GM19438 (cell line): ENCODE measurements at regions not wholly inside any gene's neighbourhood (a gene's known extent, or its start where the extent isn't known, plus 50 kb on each side); places are given as distances from the start of the nearest gene placed in this dataset.

Source experiments
- ATAC-seq: cut with Tn5 transposase; IDR thresholded peaks from one replicate; pipeline ENCODE4 v1.9.1; 2021; ENCODE audit warnings: low read depth; ENCODE audit not compliant: unreplicated experiment

- no peak for ATAC-seq
Measured at GRCh38 chr9:16356196-16356765, 514.2 kb downstream of the BNC2 start.

DNA sequence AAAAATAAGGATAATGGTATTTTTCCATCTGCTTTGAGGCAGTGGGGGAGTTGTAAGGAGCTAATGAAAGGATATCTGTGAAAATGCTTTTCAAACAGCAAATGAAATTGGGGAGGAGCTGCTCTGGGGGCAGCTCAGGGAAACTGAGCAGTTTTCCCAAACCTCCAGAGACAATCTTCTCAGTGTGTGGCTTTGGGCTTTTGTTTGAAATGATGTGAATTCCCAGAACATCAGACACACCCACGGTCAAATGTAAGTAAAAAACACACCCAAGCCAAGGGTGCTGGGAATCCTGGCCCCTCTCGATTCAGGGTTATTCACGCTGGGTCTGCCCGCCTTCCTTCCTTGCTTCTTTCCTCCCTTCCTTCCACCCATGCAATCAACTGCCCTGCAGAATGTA is 512.6 kb downstream of the BNC2 start:
- no peak for ATAC-seq

DNA sequence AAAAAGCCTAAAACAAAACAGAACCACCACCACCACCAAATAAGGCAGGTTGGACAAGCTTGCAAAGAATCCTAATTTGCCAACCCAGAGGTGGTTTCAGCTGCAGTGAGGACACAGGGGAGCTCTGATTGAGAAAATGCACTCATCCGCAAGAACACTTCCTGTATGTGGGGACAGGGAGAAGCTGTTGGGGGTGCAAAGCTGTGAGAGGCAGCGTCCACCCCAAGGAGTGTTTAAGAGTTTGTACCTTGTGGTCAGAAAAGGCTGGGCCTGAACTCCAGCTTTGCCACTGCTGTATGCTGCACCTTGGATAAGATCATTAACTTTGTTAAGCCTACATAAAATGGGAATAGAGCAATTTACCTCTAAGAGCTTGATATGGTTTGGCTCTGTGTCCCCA is 511.7 kb downstream of the BNC2 start:
- no peak for ATAC-seq
